Panc1 (cell line): ENCODE measurements at regions not wholly inside any gene's neighbourhood (a gene's known extent, or its start where the extent isn't known, plus 50 kb on each side); places are given as distances from the start of the nearest gene placed in this dataset.

Experiments
- CTCF ChIP-seq: fragments of 450-650 bp; IDR thresholded peaks from 2 replicates; pipeline ENCODE4 v1.5.1; 2017; ENCODE audit warnings: mild to moderate bottlenecking
- POLR2AphosphoS5 ChIP-seq: IDR thresholded peaks from 2 replicates; pipeline ENCODE4 v1.6.1; 2012; ENCODE audit warnings: mild to moderate bottlenecking, low read depth, low read length, moderate library complexity
- TF ChIP-seq, protein P1 (sequence below), 2 experiments: IDR thresholded peaks; 2 replicates each; pipeline ENCODE4 v1.6.1; 2011 to 2012; ENCODE audit warnings: low read depth in 2 of 2, control low read depth in 1 of 2, low read length in 1 of 2, mild to moderate bottlenecking in 1 of 2, moderate library complexity in 1 of 2; ENCODE audit not compliant: insufficient read depth in 1 of 2

DNA sequence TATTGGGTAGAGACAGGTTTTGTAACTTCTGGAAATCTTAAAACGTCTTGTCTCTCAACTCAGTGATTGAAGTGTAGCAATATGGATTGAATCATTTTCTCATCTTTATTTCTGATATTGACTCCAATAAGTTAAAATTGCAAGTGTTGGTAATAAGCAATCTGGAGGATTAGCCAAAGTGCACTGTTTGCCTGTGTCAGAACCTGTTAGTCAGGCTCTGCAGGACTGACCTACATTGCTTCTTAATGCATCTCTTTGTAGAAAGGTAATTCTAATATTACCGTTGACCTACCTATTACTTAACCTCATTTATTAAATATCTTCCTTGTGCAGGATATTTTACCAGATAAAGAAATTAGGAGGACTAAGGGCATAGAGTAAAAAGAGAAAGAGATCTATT lies 484.0 kb upstream of the CITED2 start:
- TF ChIP-seq POLR2AphosphoS5 = no peak
- no peak for TF ChIP-seq CTCF
- TF ChIP-seq, protein P1, sequence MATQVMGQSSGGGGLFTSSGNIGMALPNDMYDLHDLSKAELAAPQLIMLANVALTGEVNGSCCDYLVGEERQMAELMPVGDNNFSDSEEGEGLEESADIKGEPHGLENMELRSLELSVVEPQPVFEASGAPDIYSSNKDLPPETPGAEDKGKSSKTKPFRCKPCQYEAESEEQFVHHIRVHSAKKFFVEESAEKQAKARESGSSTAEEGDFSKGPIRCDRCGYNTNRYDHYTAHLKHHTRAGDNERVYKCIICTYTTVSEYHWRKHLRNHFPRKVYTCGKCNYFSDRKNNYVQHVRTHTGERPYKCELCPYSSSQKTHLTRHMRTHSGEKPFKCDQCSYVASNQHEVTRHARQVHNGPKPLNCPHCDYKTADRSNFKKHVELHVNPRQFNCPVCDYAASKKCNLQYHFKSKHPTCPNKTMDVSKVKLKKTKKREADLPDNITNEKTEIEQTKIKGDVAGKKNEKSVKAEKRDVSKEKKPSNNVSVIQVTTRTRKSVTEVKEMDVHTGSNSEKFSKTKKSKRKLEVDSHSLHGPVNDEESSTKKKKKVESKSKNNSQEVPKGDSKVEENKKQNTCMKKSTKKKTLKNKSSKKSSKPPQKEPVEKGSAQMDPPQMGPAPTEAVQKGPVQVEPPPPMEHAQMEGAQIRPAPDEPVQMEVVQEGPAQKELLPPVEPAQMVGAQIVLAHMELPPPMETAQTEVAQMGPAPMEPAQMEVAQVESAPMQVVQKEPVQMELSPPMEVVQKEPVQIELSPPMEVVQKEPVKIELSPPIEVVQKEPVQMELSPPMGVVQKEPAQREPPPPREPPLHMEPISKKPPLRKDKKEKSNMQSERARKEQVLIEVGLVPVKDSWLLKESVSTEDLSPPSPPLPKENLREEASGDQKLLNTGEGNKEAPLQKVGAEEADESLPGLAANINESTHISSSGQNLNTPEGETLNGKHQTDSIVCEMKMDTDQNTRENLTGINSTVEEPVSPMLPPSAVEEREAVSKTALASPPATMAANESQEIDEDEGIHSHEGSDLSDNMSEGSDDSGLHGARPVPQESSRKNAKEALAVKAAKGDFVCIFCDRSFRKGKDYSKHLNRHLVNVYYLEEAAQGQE (IDR thresholded peaks at IDR 0.05; ENCODE audit: insufficient read depth in 1 of 2, low read depth in 2 of 2, low read length in 1 of 2) = no peak
